Fibroblast of the conjunctiva (primary cell): ENCODE measurements at regions not wholly inside any gene's neighbourhood (a gene's known extent, or its start where the extent isn't known, plus 50 kb on each side); places are given as distances from the start of the nearest gene placed in this dataset.
"Not testable (repeated sequence)": the region's sequence is repeated elsewhere in the genome, so short reads cannot be mapped to it uniquely, and the experiment has no call there.

Source experiments
- DNase-seq: peaks from one replicate; pipeline ENCODE4 v3.0.0-alpha.2; 2010; ENCODE audit warnings: low read depth

GRCh38 chr19:30871979-30872378, 477.3 kb downstream of the TSHZ3 start:
- DNase-seq = no peak

- DNase-seq = no peak
Measured at GRCh38 chr19:30870876-30871275, 478.4 kb downstream of the TSHZ3 start.

- no peak for DNase-seq
Measured at GRCh38 chr19:30865511-30865910, 483.7 kb downstream of the TSHZ3 start.

- DNase-seq = no peak
Measured at GRCh38 chr19:30864391-30865215, 484.6 kb downstream of the TSHZ3 start.

- DNase-seq = no peak
Measured at GRCh38 chr19:30862876-30863275, 486.4 kb downstream of the TSHZ3 start.

GRCh38 chr19:30861919-30862318, 487.3 kb downstream of the TSHZ3 start:
- no peak for DNase-seq

- DNase-seq = no peak
Measured at GRCh38 chr19:30857966-30858490, 485.8 kb downstream of the ZNF536 start.

GRCh38 chr19:30857388-30857787, 485.2 kb downstream of the ZNF536 start:
- no peak for DNase-seq

GRCh38 chr19:30856786-30857185, 484.6 kb downstream of the ZNF536 start:
- no peak for DNase-seq

GRCh38 chr19:30856376-30856775, 484.2 kb downstream of the ZNF536 start:
- DNase-seq = no peak

GRCh38 chr19:30855442-30855841, 483.3 kb downstream of the ZNF536 start:
- DNase-seq = no peak

GRCh38 chr19:30854661-30855060, 482.5 kb downstream of the ZNF536 start:
- no peak for DNase-seq

GRCh38 chr19:30854207-30854606, 482.0 kb downstream of the ZNF536 start:
- DNase-seq = no peak

- DNase-seq = no peak
Measured at GRCh38 chr19:30853036-30853435, 480.9 kb downstream of the ZNF536 start.

- DNase-seq = no peak
Measured at GRCh38 chr19:30852168-30852567, 480.0 kb downstream of the ZNF536 start.

- DNase-seq = no peak
Measured at GRCh38 chr19:30851646-30852045, 479.5 kb downstream of the ZNF536 start.

- no peak for DNase-seq
Measured at GRCh38 chr19:30848636-30849425, 476.6 kb downstream of the ZNF536 start.

- no peak for DNase-seq
Measured at GRCh38 chr19:30846102-30846501, 473.9 kb downstream of the ZNF536 start.

GRCh38 chr19:30842926-30843325, 470.7 kb downstream of the ZNF536 start:
- no peak for DNase-seq

GRCh38 chr19:30841934-30842333, 469.8 kb downstream of the ZNF536 start:
- no peak for DNase-seq

GRCh38 chr19:30830875-30831274, 458.7 kb downstream of the ZNF536 start:
- no peak for DNase-seq

- not testable (repeated sequence) for DNase-seq
Measured at GRCh38 chr19:30825505-30825904, 453.3 kb downstream of the ZNF536 start.

- DNase-seq = no peak
Measured at GRCh38 chr19:30824809-30825208, 452.6 kb downstream of the ZNF536 start.
